ENCODE measurements at regions not wholly inside any gene's neighbourhood (a gene's known extent, or its start where the extent isn't known, plus 50 kb on each side); places are given as distances from the start of the nearest gene placed in this dataset.

DNA sequence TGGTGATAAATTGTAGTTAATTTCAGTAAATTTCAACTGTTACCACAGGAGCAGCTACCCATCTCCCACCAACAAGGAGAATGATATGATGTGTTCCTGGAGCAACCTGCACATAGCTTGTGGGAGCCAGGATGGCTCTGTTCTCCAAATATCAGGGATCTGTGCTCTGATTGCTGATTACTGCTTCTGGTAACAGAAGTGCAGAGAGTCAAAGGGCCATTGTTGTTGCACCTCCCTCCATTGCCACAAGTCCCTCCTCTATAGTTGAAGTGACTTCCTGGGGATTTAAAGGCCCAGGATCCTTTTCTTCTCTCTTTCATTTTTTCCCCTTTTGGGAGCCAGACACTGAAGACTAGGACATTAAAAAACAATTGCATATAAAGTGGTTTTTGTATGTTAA, 51.6 kb upstream of the HPDL start (continued):
- TF ChIP-seq, protein P1, sequence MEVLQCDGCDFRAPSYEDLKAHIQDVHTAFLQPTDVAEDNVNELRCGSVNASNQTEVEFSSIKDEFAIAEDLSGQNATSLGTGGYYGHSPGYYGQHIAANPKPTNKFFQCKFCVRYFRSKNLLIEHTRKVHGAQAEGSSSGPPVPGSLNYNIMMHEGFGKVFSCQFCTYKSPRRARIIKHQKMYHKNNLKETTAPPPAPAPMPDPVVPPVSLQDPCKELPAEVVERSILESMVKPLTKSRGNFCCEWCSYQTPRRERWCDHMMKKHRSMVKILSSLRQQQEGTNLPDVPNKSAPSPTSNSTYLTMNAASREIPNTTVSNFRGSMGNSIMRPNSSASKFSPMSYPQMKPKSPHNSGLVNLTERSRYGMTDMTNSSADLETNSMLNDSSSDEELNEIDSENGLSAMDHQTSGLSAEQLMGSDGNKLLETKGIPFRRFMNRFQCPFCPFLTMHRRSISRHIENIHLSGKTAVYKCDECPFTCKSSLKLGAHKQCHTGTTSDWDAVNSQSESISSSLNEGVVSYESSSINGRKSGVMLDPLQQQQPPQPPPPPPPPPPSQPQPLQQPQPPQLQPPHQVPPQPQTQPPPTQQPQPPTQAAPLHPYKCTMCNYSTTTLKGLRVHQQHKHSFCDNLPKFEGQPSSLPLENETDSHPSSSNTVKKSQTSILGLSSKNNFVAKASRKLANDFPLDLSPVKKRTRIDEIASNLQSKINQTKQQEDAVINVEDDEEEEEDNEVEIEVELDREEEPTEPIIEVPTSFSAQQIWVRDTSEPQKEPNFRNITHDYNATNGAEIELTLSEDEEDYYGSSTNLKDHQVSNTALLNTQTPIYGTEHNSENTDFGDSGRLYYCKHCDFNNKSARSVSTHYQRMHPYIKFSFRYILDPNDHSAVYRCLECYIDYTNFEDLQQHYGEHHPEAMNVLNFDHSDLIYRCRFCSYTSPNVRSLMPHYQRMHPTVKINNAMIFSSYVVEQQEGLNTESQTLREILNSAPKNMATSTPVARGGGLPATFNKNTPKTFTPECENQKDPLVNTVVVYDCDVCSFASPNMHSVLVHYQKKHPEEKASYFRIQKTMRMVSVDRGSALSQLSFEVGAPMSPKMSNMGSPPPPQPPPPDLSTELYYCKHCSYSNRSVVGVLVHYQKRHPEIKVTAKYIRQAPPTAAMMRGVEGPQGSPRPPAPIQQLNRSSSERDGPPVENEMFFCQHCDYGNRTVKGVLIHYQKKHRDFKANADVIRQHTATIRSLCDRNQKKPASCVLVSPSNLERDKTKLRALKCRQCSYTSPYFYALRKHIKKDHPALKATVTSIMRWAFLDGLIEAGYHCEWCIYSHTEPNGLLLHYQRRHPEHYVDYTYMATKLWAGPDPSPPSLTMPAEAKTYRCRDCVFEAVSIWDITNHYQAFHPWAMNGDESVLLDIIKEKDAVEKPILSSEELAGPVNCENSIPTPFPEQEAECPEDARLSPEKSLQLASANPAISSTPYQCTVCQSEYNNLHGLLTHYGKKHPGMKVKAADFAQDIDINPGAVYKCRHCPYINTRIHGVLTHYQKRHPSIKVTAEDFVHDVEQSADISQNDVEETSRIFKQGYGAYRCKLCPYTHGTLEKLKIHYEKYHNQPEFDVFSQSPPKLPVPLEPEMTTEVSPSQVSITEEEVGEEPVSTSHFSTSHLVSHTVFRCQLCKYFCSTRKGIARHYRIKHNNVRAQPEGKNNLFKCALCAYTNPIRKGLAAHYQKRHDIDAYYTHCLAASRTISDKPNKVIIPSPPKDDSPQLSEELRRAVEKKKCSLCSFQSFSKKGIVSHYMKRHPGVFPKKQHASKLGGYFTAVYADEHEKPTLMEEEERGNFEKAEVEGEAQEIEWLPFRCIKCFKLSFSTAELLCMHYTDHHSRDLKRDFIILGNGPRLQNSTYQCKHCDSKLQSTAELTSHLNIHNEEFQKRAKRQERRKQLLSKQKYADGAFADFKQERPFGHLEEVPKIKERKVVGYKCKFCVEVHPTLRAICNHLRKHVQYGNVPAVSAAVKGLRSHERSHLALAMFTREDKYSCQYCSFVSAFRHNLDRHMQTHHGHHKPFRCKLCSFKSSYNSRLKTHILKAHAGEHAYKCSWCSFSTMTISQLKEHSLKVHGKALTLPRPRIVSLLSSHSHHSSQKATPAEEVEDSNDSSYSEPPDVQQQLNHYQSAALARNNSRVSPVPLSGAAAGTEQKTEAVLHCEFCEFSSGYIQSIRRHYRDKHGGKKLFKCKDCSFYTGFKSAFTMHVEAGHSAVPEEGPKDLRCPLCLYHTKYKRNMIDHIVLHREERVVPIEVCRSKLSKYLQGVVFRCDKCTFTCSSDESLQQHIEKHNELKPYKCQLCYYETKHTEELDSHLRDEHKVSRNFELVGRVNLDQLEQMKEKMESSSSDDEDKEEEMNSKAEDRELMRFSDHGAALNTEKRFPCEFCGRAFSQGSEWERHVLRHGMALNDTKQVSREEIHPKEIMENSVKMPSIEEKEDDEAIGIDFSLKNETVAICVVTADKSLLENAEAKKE (CRISPR knock-in tag; IDR thresholded peaks at IDR 0.05) = no peak
- TF ChIP-seq STAT1 (IDR thresholded peaks at IDR 0.05; ENCODE audit: unreplicated experiment) = no peak

Data from GM23338 (cell line).